A549 (cell line): ENCODE measurements at regions not wholly inside any gene's neighbourhood (a gene's known extent, or its start where the extent isn't known, plus 50 kb on each side); places are given as distances from the start of the nearest gene placed in this dataset.

ENCODE experiments used
- ATAC-seq, 2 experiments: fragments of 200-7000 bp in 1 of 2; fragments of >200 bp in 1 of 2; cut with Nextera tagmentation in 1 of 2; cut with Tn5 transposase in 1 of 2; 3 replicates each; pipeline versions ENCODE4 v1.8.0 to v1.9.1; 2018 to 2020; ENCODE audit warnings: mild to moderate bottlenecking in 1 of 2, moderate library complexity in 1 of 2
- CTCF ChIA-PET: fragments of 300-600 bp; sonication (Branson Sonifier 250); formaldehyde crosslinking; extraction: SDS; loops from one replicate; lab custom pipeline; 2021; ENCODE audit warnings: antibody characterized with exemption, inconsistent platforms; lab: Yijun Ruan, JAX
- POLR2A ChIA-PET: fragments of 350-600 bp; formaldehyde crosslinking; extraction: SDS; loops from one replicate; lab custom pipeline; 2021; ENCODE audit warnings: antibody characterized with exemption, inconsistent platforms; lab: Yijun Ruan, JAX
- DNase-seq, 2 experiments: peaks; one replicate each; pipeline versions ENCODE4 v3.0.0 to v3.0.0-alpha.2; 2011 to 2016; ENCODE audit warnings: low read depth in 1 of 2, low spot score in 1 of 2
- FAIRE-seq: peaks from 2 replicates; lab custom pipeline; 2011; peaks lifted over from hg19 to GRCh38; lab: Jason Lieb, UNC
- H3K27ac ChIP-seq, 2 experiments: fragments of >200 bp; sonication (Bioruptor Twin); formaldehyde crosslinking; 3 replicates each; pipeline ENCODE4 v1.5.1; 2016 to 2017
- H3K4me1 ChIP-seq: fragments of >200 bp; sonication (Bioruptor Twin); formaldehyde crosslinking; 3 replicates; pipeline ENCODE4 v1.6.1; 2016
- H3K4me2 ChIP-seq: fragments of >200 bp; sonication (Bioruptor Twin); formaldehyde crosslinking; 3 replicates; pipeline ENCODE4 v1.6.1; 2016
- H3K4me3 ChIP-seq: fragments of >200 bp; sonication (Bioruptor Twin); formaldehyde crosslinking; 3 replicates; pipeline ENCODE4 v1.5.1; 2016
- H3K9me3 ChIP-seq: fragments of >200 bp; sonication (Bioruptor Twin); formaldehyde crosslinking; 3 replicates; pipeline ENCODE4 v1.6.1; 2016
- BHLHE40 ChIP-seq: IDR thresholded peaks from 2 replicates; pipeline ENCODE4 v1.6.1; 2012; ENCODE audit warnings: low read depth, low read length, inconsistent platforms
- CHD4 ChIP-seq: fragments of 200-600 bp; sonication (generic); IDR thresholded peaks from 2 replicates; pipeline ENCODE4 v1.6.1; 2016; ENCODE audit warnings: antibody characterized with exemption, mild to moderate bottlenecking, borderline replicate concordance
- EHMT2 ChIP-seq: fragments of 200-600 bp; sonication (generic); IDR thresholded peaks from 2 replicates; pipeline ENCODE4 v1.6.1; 2016; ENCODE audit warnings: antibody characterized with exemption, low read depth, mild to moderate bottlenecking, moderate library complexity
- FOSB ChIP-seq: fragments of 250-450 bp; sonication (Bioruptor Pico); IDR thresholded peaks from 2 replicates; pipeline ENCODE4 v1.5.0; 2020; ENCODE audit warnings: mild to moderate bottlenecking, moderate library complexity
- FOXS1 ChIP-seq: fragments of 250-450 bp; sonication (Bioruptor Pico); IDR thresholded peaks from 2 replicates; pipeline ENCODE4 v1.5.0; 2020; ENCODE audit warnings: mild to moderate bottlenecking, moderate library complexity
- HEYL ChIP-seq: fragments of 250-450 bp; sonication (Bioruptor Pico); IDR thresholded peaks from 2 replicates; pipeline ENCODE4 v1.8.0; 2021; ENCODE audit warnings: mild to moderate bottlenecking, moderate library complexity
- HOXA7 ChIP-seq: fragments of 250-450 bp; sonication (Bioruptor Pico); IDR thresholded peaks from 2 replicates; pipeline ENCODE4 v1.5.0; 2020; ENCODE audit warnings: mild to moderate bottlenecking, moderate library complexity
- KDM1A ChIP-seq: fragments of 200-600 bp; sonication (generic); IDR thresholded peaks from 2 replicates; pipeline ENCODE4 v1.6.1; 2016; ENCODE audit warnings: low read depth, mild to moderate bottlenecking
- KDM5A ChIP-seq: fragments of 200-600 bp; sonication (generic); IDR thresholded peaks from 2 replicates; pipeline ENCODE4 v1.6.1; 2016; ENCODE audit warnings: antibody characterized with exemption, mild to moderate bottlenecking
- MAZ ChIP-seq: fragments of 150-350 bp; IDR thresholded peaks from 2 replicates; pipeline ENCODE4 v1.6.1; 2014; ENCODE audit warnings: antibody characterized with exemption, low read depth, low read length, borderline replicate concordance
- NFE2L2 ChIP-seq: fragments of 150-350 bp; conservative IDR thresholded peaks from 2 replicates; pipeline ENCODE4 v1.6.1; 2014; ENCODE audit warnings: low read length
- NPAS2 ChIP-seq: fragments of 250-450 bp; sonication (Bioruptor Pico); IDR thresholded peaks from 2 replicates; pipeline ENCODE4 v1.8.0; 2022; ENCODE audit warnings: mild to moderate bottlenecking, moderate library complexity, borderline replicate concordance
- NR3C1 ChIP-seq: fragments of >200 bp; sonication (Bioruptor Twin); formaldehyde crosslinking; IDR thresholded peaks from 3 replicates; pipeline ENCODE4 v1.6.1; 2017
- POLR2AphosphoS2 ChIP-seq: conservative IDR thresholded peaks from 2 replicates; pipeline ENCODE4 v1.6.1; 2012; ENCODE audit warnings: low read length, improper control_type of control experiment, inconsistent platforms
- RARB ChIP-seq: fragments of 250-450 bp; sonication (Bioruptor Pico); IDR thresholded peaks from 2 replicates; pipeline ENCODE4 v1.8.0; 2021; ENCODE audit warnings: mild to moderate bottlenecking, moderate library complexity
- TP53 ChIP-seq: fragments of 250-450 bp; sonication (Bioruptor Pico); IDR thresholded peaks from 2 replicates; pipeline ENCODE4 v1.5.0; 2021; ENCODE audit warnings: mild to moderate bottlenecking, moderate library complexity
- WGBS: methylation state at CpG from one replicate; pipeline ENCODE4 v1.1.6; 2017; ENCODE audit errors: missing lambda C conversion rate; 5-methylcytosine and 5-hydroxymethylcytosine counted together
- TF ChIP-seq, protein P1 (sequence below): fragments of 250-450 bp; sonication (Bioruptor Pico); IDR thresholded peaks from 2 replicates; pipeline ENCODE4 v1.5.0; 2021; ENCODE audit warnings: mild to moderate bottlenecking, moderate library complexity, borderline replicate concordance
- TF ChIP-seq, protein P2 (sequence below): fragments of 450-650 bp; IDR thresholded peaks from 2 replicates; pipeline ENCODE4 v1.6.1; 2014; ENCODE audit warnings: antibody characterized with exemption
- TF ChIP-seq, protein P3 (sequence below): IDR thresholded peaks from 2 replicates; pipeline ENCODE4 v1.6.1; 2012; ENCODE audit warnings: low read depth, borderline replicate concordance
- TF ChIP-seq, protein P4 (sequence below): fragments of 150-350 bp; IDR thresholded peaks from 2 replicates; pipeline ENCODE4 v1.6.1; 2014; ENCODE audit warnings: low read depth, mild to moderate bottlenecking, low read length
- TF ChIP-seq, protein P5 (sequence below): IDR thresholded peaks from 2 replicates; pipeline ENCODE4 v1.6.1; 2012

DNA sequence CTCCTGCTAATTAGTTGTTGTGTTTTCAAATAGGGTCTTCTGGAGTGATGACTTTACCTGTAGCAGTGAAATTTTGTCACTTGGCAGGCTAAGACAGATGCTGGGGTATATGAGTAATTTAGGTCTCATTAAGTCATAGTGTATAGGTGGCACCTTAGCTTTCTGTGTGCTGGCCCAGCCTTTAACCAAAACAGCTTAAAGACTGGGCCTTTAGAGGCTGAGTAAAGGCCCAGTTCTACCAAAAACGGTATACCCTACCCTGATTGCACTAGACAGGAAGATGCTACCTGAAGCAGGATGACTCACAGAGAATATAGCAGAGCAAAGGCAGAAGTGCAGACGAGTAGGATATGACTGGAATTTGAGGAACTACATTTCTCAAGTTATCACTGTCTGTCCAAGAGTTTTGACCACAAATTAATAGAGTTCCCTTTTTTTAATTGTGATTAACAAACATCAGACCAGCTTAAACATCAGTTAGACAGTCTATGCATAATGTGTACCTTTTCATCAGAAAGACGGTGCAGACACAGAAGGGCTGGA, 337.9 kb upstream of the SALL3 start:
- POLR2A ChIA-PET, result no interaction called here
- H3K4me2 ChIP-seq, result no peak overlapping the region
- DNase-seq (no peak), ATAC-seq (no peak), FAIRE-seq (no peak)
- WGBS, result 4% methylated on average over 3 of the region's 3 CpGs
- H3K4me1 ChIP-seq, result no peaks in the 10 kb centered on the region
- H3K4me3 ChIP-seq, result no peak overlapping the region
- CTCF ChIA-PET, result interaction anchor here (1.0 kb wide), 1 partner anchor 10 kb away, joined by 3 read pairs; no protein-coding TSS in a partner anchor
- no peak overlapping the region for H3K27ac ChIP-seq
- H3K9me3 ChIP-seq, result no peaks in the 10 kb centered on the region
- TF ChIP-seq, protein P1, sequence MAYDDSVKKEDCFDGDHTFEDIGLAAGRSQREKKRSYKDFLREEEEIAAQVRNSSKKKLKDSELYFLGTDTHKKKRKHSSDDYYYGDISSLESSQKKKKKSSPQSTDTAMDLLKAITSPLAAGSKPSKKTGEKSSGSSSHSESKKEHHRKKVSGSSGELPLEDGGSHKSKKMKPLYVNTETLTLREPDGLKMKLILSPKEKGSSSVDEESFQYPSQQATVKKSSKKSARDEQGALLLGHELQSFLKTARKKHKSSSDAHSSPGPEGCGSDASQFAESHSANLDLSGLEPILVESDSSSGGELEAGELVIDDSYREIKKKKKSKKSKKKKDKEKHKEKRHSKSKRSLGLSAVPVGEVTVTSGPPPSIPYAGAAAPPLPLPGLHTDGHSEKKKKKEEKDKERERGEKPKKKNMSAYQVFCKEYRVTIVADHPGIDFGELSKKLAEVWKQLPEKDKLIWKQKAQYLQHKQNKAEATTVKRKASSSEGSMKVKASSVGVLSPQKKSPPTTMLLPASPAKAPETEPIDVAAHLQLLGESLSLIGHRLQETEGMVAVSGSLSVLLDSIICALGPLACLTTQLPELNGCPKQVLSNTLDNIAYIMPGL (CRISPR knock-in tag), result no peak
- TF ChIP-seq KDM5A, result no peak
- no peak for TF ChIP-seq FOXS1 (CRISPR knock-in tag)
- no peak for TF ChIP-seq RARB (CRISPR knock-in tag)
- TF ChIP-seq, protein P2, sequence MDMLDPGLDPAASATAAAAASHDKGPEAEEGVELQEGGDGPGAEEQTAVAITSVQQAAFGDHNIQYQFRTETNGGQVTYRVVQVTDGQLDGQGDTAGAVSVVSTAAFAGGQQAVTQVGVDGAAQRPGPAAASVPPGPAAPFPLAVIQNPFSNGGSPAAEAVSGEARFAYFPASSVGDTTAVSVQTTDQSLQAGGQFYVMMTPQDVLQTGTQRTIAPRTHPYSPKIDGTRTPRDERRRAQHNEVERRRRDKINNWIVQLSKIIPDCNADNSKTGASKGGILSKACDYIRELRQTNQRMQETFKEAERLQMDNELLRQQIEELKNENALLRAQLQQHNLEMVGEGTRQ, result no peak
- TF ChIP-seq, protein P3, sequence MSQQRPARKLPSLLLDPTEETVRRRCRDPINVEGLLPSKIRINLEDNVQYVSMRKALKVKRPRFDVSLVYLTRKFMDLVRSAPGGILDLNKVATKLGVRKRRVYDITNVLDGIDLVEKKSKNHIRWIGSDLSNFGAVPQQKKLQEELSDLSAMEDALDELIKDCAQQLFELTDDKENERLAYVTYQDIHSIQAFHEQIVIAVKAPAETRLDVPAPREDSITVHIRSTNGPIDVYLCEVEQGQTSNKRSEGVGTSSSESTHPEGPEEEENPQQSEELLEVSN, result no peak
- no peak for TF ChIP-seq HEYL (CRISPR knock-in tag)
- no peak for TF ChIP-seq FOSB
- TF ChIP-seq NFE2L2, result no peak
- no peak for TF ChIP-seq BHLHE40
- no peak for TF ChIP-seq NPAS2 (CRISPR knock-in tag)
- TF ChIP-seq POLR2AphosphoS2, result no peak
- TF ChIP-seq, protein P4, sequence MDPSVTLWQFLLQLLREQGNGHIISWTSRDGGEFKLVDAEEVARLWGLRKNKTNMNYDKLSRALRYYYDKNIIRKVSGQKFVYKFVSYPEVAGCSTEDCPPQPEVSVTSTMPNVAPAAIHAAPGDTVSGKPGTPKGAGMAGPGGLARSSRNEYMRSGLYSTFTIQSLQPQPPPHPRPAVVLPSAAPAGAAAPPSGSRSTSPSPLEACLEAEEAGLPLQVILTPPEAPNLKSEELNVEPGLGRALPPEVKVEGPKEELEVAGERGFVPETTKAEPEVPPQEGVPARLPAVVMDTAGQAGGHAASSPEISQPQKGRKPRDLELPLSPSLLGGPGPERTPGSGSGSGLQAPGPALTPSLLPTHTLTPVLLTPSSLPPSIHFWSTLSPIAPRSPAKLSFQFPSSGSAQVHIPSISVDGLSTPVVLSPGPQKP, result no peak
- TF ChIP-seq MAZ, result no peak
- no peak for TF ChIP-seq NR3C1
- TF ChIP-seq, protein P5, sequence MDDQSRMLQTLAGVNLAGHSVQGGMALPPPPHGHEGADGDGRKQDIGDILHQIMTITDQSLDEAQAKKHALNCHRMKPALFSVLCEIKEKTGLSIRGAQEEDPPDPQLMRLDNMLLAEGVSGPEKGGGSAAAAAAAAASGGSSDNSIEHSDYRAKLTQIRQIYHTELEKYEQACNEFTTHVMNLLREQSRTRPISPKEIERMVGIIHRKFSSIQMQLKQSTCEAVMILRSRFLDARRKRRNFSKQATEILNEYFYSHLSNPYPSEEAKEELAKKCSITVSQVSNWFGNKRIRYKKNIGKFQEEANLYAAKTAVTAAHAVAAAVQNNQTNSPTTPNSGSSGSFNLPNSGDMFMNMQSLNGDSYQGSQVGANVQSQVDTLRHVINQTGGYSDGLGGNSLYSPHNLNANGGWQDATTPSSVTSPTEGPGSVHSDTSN, result no peak

DNA sequence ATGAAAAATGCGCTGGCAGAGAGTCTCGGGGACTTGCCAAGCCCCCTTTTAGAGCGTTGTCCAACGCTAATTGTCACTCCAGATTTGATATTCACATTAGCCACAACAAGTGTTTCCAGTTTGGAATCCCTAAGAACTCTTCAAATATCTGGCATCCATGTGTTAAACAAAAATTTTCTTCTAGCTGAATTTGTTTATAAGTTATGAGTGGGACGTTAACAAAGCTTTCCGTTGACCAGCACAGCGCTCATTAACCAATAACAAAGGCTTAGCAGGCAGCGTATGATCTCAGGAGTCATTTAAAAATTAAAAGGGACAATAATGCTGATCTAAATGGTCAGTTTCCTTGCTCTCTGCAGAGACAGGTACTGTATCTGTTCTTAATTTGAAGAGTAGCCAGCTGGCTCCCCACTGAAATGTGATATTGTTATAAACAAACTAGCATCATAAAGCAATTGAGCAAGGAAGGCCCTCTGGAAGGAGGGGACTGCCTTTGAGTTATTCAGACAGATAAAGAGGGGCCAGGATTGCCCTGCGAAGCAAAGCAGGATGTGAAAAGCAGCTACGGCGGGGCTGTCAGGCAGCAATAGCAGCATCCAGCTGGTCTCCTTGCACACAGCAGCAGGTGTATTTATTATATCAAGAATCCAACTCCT, 337.2 kb upstream of the SALL3 start:
- Histone ChIP-seq H3K9me3 (no peaks in the 10 kb centered on the region), H3K4me1 (no peaks in the 10 kb centered on the region), H3K4me2 (no peak overlapping the region), H3K27ac (no peak overlapping the region), H3K4me3 (no peak overlapping the region)
- no peak for DNase-seq
- CTCF ChIA-PET, result interaction anchor here (1.0 kb wide), 1 partner anchor 10 kb away, joined by 3 read pairs; no protein-coding TSS in a partner anchor
- WGBS, result 21% methylated on average over 11 of the region's 11 CpGs
- no peak for FAIRE-seq
- ATAC-seq, result no peak
- POLR2A ChIA-PET, result no interaction called here
- TF ChIP-seq EHMT2, result no peak
- TF ChIP-seq HOXA7 (CRISPR knock-in tag), result no peak
- no peak for TF ChIP-seq TP53 (CRISPR knock-in tag)
- TF ChIP-seq CHD4, result no peak
- no peak for TF ChIP-seq KDM1A
